ENCODE measurements at regions not wholly inside any gene's neighbourhood (a gene's known extent, or its start where the extent isn't known, plus 50 kb on each side); places are given as distances from the start of the nearest gene placed in this dataset.

GRCh38 chr10:78889536-78890063 lies 179.2 kb upstream of the ZMIZ1 start (continued):
- TF ChIP-seq CHD2 (IDR thresholded peaks at IDR 0.05; ENCODE audit: low read length, partially characterized antibody), result no peak
- TF ChIP-seq TCF12 (IDR thresholded peaks at IDR 0.05), result no peak
- TF ChIP-seq RCOR1 (IDR thresholded peaks at IDR 0.05; ENCODE audit: low read length), result no peak
- TF ChIP-seq EZH2phosphoT487 (IDR thresholded peaks at IDR 0.05; ENCODE audit: borderline replicate concordance, low read depth), result no peak
- TF ChIP-seq SIN3A (IDR thresholded peaks at IDR 0.05; ENCODE audit: borderline replicate concordance, low read depth, low read length), result no peak
- TF ChIP-seq CTCF (IDR thresholded peaks at IDR 0.05), result no peak
- no peak for TF ChIP-seq EP300 (IDR thresholded peaks at IDR 0.05; ENCODE audit: borderline replicate concordance in 1 of 2, low read depth in 1 of 2, low read length in 1 of 2)

- POLR2A ChIA-PET, result no interaction called here
Observed at GRCh38 chr10:78890506-78890905, 178.3 kb upstream of the ZMIZ1 start.

More at GRCh38 chr10:78890506-78890905, 178.3 kb upstream of the ZMIZ1 start:
- no peak overlapping the region for H3K27ac ChIP-seq (ENCODE audit: low read depth in 2 of 2, low read length in 1 of 2)
- H3K36me3 ChIP-seq (replicated peaks in 1 of 2; ENCODE audit: control insufficient read depth in 1 of 2, insufficient read depth in 2 of 2, low read length in 1 of 2), result no peaks in the 10 kb centered on the region
- no peak for DNase-seq
- H3K9me2 ChIP-seq, result no peaks in the 10 kb centered on the region
- no peak overlapping the region for H3K9ac ChIP-seq
- no peaks in the 10 kb centered on the region for H3K79me2 ChIP-seq (ENCODE audit: insufficient read depth)
- H3K4me3 ChIP-seq (ENCODE audit: low read depth in 2 of 2, low read length in 1 of 2), result no peak overlapping the region
- no peak overlapping the region for H3K4me2 ChIP-seq
- WGBS (ENCODE audit: low lambda C conversion rate), result 59% methylated on average over 3 of the region's 3 CpGs
- no peak overlapping the region for H2AFZ ChIP-seq (ENCODE audit: low read depth)
- CTCF ChIA-PET, result interaction anchor here (0.6 kb wide), 2 partner anchors 111 to 266 kb away, joined by 3 to 4 read pairs; no protein-coding TSS in a partner anchor
- no peaks in the 10 kb centered on the region; the same call in 1 of the 2 replicates for H3K27me3 ChIP-seq (ENCODE audit: insufficient read depth)
- no peaks in the 10 kb centered on the region for H3F3A ChIP-seq (replicated peaks; ENCODE audit: insufficient read depth)
- H4K20me1 ChIP-seq (ENCODE audit: insufficient read depth), result no peaks in the 10 kb centered on the region
- TF ChIP-seq REST (IDR thresholded peaks at IDR 0.05; ENCODE audit: low read depth, low read length), result no peak
- no peak for TF ChIP-seq ELF1 (IDR thresholded peaks at IDR 0.05)
- TF ChIP-seq FOXM1 (IDR thresholded peaks at IDR 0.05; ENCODE audit: low read depth), result no peak
- no peak for TF ChIP-seq FOSL2 (IDR thresholded peaks at IDR 0.05; ENCODE audit: borderline replicate concordance, low read depth)
- TF ChIP-seq IRF3 (IDR thresholded peaks at IDR 0.05; ENCODE audit: low read depth, low read length), result no peak
- TF ChIP-seq SIN3A (IDR thresholded peaks at IDR 0.05; ENCODE audit: borderline replicate concordance, low read depth, low read length), result no peak
- TF ChIP-seq MXI1 (IDR thresholded peaks at IDR 0.05; ENCODE audit: low read depth, low read length), result no peak
- TF ChIP-seq GATA2 (CRISPR knock-in tag; IDR thresholded peaks at IDR 0.05), result no peak
- no peak for TF ChIP-seq NRF1 (IDR thresholded peaks at IDR 0.05; ENCODE audit: low read depth, low read length)
- H3K9me3 ChIP-seq, result peaks cover 6% of the 10 kb centered on the region
- peaks cover 0 to 8% of the 10 kb centered on the region in 2 experiments; a peak in 2 of 4 replicates for H3K4me1 ChIP-seq (ENCODE audit: control insufficient read depth in 1 of 2, insufficient read depth in 2 of 2, low read depth in 1 of 2, low read length in 1 of 2)
